Mesothelial cell of epicardium (in vitro differentiated cells): ENCODE measurements at regions not wholly inside any gene's neighbourhood (a gene's known extent, or its start where the extent isn't known, plus 50 kb on each side); places are given as distances from the start of the nearest gene placed in this dataset.

Experiments
- DNase-seq, 2 experiments: peaks; one replicate each; pipeline ENCODE4 v3.0.0; 2021; ENCODE audit warnings: low spot score in 2 of 2; ENCODE audit not compliant: unreplicated experiment in 2 of 2
- H3K27ac Mint-ChIP-seq: 2 replicates; pipeline ENCODE4 v1.8.0; 2021; ENCODE audit warnings: mixed read lengths
- H3K27me3 Mint-ChIP-seq: 2 replicates; pipeline ENCODE4 v1.8.0; 2021; ENCODE audit warnings: low read depth, mixed read lengths
- H3K36me3 Mint-ChIP-seq: 2 replicates; pipeline ENCODE4 v1.8.0; 2021; ENCODE audit warnings: mixed read lengths
- H3K4me1 Mint-ChIP-seq: 2 replicates; pipeline ENCODE4 v1.8.0; 2021; ENCODE audit warnings: mixed read lengths
- H3K4me3 Mint-ChIP-seq: 2 replicates; pipeline ENCODE4 v1.8.0; 2021; ENCODE audit warnings: mild to moderate bottlenecking, moderate library complexity, mixed read lengths
- H3K9me3 Mint-ChIP-seq: 2 replicates; pipeline ENCODE4 v1.8.0; 2021; ENCODE audit warnings: mixed read lengths
- CTCF ChIP-seq: fragments of 200-600 bp; sonication (generic); IDR thresholded peaks from one replicate; pipeline ENCODE4 v1.5.0; 2021; ENCODE audit warnings: antibody characterized with exemption; ENCODE audit not compliant: unreplicated experiment

DNA sequence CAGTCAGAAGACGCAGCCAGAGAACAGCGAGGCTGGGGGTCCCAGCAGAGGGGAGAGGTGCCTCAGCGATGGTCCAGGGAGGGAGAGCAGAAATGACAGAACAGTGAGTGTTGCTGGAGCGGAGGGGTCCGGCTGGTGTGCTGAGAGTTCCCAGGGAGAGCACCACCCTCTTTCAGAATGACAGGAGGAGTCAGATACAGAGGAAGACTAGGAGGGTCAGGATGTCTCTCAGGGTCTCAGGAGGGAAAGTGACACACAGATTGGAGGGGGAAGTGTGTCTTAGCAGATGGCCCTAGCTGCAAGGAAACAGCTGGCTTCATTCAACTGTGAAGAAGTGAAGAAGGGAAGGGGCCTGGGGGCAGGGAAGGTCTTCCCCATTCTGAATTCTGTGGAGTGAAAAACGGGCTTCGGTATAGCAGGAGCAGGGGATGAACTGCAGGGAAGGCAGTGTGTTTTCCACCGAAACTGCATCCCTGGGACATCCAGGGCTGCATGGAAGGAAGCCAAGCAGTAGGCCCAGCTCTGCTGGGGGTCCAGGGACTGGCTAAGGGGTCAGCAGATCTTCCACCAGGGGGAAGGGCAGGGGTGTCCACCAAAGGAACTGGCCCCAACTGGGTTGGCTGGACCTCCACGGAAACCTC is 90.0 kb upstream of the OTOS start:
- DNase-seq = peak in 1 of 2 experiments; percentile 34
- no peaks in the 10 kb centered on the region for H3K36me3 Mint-ChIP-seq
- peaks cover 18% of the 10 kb centered on the region for H3K9me3 Mint-ChIP-seq
- H3K27me3 Mint-ChIP-seq = peaks cover 9% of the 10 kb centered on the region
- H3K4me1 Mint-ChIP-seq = peaks cover 2% of the 10 kb centered on the region
- H3K4me3 Mint-ChIP-seq = no peak overlapping the region
- no peak for TF ChIP-seq CTCF
- H3K27ac Mint-ChIP-seq = no peak overlapping the region

DNA sequence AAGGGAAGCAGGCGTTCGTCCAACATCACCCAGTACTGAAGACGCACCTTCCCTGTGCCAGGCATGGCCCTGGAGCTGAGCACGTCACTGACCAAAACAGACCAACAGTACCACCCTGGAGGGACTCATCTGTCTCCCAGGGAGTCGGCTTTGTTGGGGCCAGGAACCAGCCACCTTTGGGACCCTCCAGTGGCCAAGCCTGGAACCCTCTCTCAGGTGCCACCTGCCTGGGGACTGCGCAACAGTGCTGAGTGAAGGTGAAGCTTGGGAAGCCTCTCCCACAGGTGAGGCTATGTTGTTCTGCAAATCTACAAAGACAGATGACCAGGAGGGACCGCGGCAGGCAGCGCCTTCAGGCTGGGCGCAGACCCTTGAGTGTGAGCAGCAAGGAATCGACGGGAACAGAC is 91.4 kb upstream of the OTOS start:
- H3K36me3 Mint-ChIP-seq = no peaks in the 10 kb centered on the region
- TF ChIP-seq CTCF = no peak
- H3K27ac Mint-ChIP-seq = no peak overlapping the region
- H3K9me3 Mint-ChIP-seq = peaks cover 18% of the 10 kb centered on the region
- no peak overlapping the region for H3K4me3 Mint-ChIP-seq
- peak; percentile 9 to 31 for DNase-seq
- H3K27me3 Mint-ChIP-seq = peaks cover 9% of the 10 kb centered on the region
- peaks cover 7% of the 10 kb centered on the region for H3K4me1 Mint-ChIP-seq

GRCh38 chr2:240232264-240232915 is 91.9 kb upstream of the OTOS start:
- Mint-ChIP-seq H3K4me1 (peaks cover 7% of the 10 kb centered on the region), H3K9me3 (peaks cover 18% of the 10 kb centered on the region), H3K4me3 (no peak overlapping the region), H3K27me3 (peaks cover 9% of the 10 kb centered on the region), H3K36me3 (no peaks in the 10 kb centered on the region), H3K27ac (no peak overlapping the region)
- DNase-seq = peak in 1 of 2 experiments; percentile 13
- TF ChIP-seq CTCF = no peak

DNA sequence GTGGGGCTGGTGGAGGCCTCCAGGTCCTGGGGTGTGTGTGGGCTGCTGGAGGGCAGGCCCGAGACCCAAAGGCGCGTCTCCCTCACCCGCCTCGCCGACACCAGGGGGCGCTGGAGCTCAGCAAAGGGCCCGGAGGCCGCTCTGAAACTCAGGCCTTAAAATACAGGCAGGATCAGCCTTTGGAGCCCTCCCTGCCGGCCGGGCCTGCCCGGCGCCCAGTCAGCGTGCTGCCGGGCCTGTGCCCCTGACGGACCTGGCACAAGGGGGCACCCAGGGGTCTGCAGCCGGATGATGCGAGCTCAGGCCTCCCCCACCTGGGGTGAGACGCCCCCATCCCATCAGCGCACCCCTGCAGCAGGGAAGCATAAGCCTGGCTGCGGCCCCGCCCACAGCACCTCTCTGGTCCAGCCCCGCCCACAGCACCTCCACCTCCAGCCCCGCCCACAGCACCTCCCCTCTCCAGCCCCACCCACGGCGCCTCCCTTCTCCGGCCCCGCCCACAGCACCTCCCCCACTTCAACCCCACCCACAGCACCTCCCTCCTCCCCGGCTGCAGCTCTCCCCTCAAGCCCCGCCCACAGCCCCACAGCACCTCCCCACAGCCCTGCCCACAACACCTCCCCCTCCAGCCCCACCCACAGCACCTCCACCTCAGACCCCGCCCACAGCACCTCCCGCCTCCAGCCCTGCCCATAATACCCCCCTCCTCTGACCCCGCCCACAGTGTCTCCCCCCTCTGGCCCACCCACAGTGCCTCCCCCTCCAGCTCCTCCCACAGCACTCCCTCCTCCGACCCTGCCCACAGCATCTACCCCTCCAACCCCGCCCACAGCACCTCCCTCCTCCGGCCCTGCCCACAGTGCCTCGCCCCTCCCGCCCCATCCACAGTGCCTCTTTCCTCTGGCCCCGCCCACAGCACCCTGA is 92.8 kb upstream of the OTOS start:
- peak; percentile 86 to 96 for DNase-seq
- peak overlapping the region; percentile 20 for H3K4me3 Mint-ChIP-seq
- peaks cover 17% of the 10 kb centered on the region for H3K9me3 Mint-ChIP-seq
- peak; percentile 93 for TF ChIP-seq CTCF
- peaks cover 9% of the 10 kb centered on the region for H3K4me1 Mint-ChIP-seq
- no peaks in the 10 kb centered on the region for H3K36me3 Mint-ChIP-seq
- H3K27ac Mint-ChIP-seq = no peak overlapping the region
- H3K27me3 Mint-ChIP-seq = peaks cover 9% of the 10 kb centered on the region

GRCh38 chr2:240233885-240234502 is 93.5 kb upstream of the OTOS start:
- Mint-ChIP-seq H3K4me1 (peaks cover 9% of the 10 kb centered on the region), H3K27ac (no peak overlapping the region), H3K36me3 (no peaks in the 10 kb centered on the region), H3K27me3 (peaks cover 9% of the 10 kb centered on the region), H3K4me3 (no peak overlapping the region), H3K9me3 (peaks cover 13% of the 10 kb centered on the region)
- no peak for TF ChIP-seq CTCF
- DNase-seq = peak in 1 of 2 experiments; percentile 14
